ENCODE measurements at regions not wholly inside any gene's neighbourhood (a gene's known extent, or its start where the extent isn't known, plus 50 kb on each side); places are given as distances from the start of the nearest gene placed in this dataset.
A peak's percentile ranks its signal among the peaks of the same experiment; 100 is the strongest.

- H2AFZ ChIP-seq (ENCODE audit: low read depth), result no peak overlapping the region
- H3K27ac ChIP-seq, result peak overlapping the region; percentile 69; the same call in 1 of the 2 replicates
- H4K20me1 ChIP-seq (ENCODE audit: insufficient read depth), result no peaks in the 10 kb centered on the region
- no peaks in the 10 kb centered on the region for H3K27me3 ChIP-seq (ENCODE audit: insufficient read depth, low read depth)
- H3K4me3 ChIP-seq (IDR thresholded peaks at IDR 0.05; ENCODE audit: insufficient read depth, low read depth, low read length), result no peak overlapping the region
- H3K79me2 ChIP-seq (ENCODE audit: insufficient read depth, low read depth), result peaks cover 47% of the 10 kb centered on the region
- no peak overlapping the region for H3K9ac ChIP-seq
- H3K4me1 ChIP-seq (ENCODE audit: low read depth, poor library complexity, severe bottlenecking), result peaks cover 68% of the 10 kb centered on the region
- H3K4me2 ChIP-seq, result peak overlapping the region; percentile 90; the same call in 1 of the 2 replicates
- H3K36me3 ChIP-seq (ENCODE audit: insufficient read depth), result no peaks in the 10 kb centered on the region
- no peak for TF ChIP-seq CTCF (conservative IDR thresholded peaks at IDR 0.05; ENCODE audit: low read depth, low read length)
These were observed 79.1 kb upstream of the WNT7B start for GRCh38 chr22:46055911-46056545.

GRCh38 chr22:46056546-46057245 is 79.7 kb upstream of the WNT7B start:
- H3K4me3 ChIP-seq (IDR thresholded peaks at IDR 0.05; ENCODE audit: insufficient read depth, low read depth, low read length), result no peak overlapping the region
- no peaks in the 10 kb centered on the region for H4K20me1 ChIP-seq (ENCODE audit: insufficient read depth)
- TF ChIP-seq CTCF (conservative IDR thresholded peaks at IDR 0.05; ENCODE audit: low read depth, low read length), result no peak
- peaks cover 61% of the 10 kb centered on the region for H3K4me1 ChIP-seq (ENCODE audit: low read depth, poor library complexity, severe bottlenecking)
- no peak overlapping the region for H2AFZ ChIP-seq (ENCODE audit: low read depth)
- H3K27me3 ChIP-seq (ENCODE audit: insufficient read depth, low read depth), result no peaks in the 10 kb centered on the region
- H3K79me2 ChIP-seq (ENCODE audit: insufficient read depth, low read depth), result peaks cover 47% of the 10 kb centered on the region
- no peak overlapping the region; the same call in 1 of the 2 replicates for H3K9ac ChIP-seq
- H3K27ac ChIP-seq, result peak overlapping the region; percentile 69
- peak overlapping the region; percentile 88 for H3K4me2 ChIP-seq
- no peaks in the 10 kb centered on the region for H3K36me3 ChIP-seq (ENCODE audit: insufficient read depth)

- Histone ChIP-seq H3K79me2 (ENCODE audit: insufficient read depth, low read depth) (peaks cover 47% of the 10 kb centered on the region), H3K27me3 (ENCODE audit: insufficient read depth, low read depth) (no peaks in the 10 kb centered on the region), H3K4me2 (peak overlapping the region; percentile 88), H2AFZ (ENCODE audit: low read depth) (peak overlapping the region; percentile 15; the same call in 1 of the 2 replicates), H4K20me1 (ENCODE audit: insufficient read depth) (no peaks in the 10 kb centered on the region), H3K27ac (peak overlapping the region; percentile 69), H3K4me3 (IDR thresholded peaks at IDR 0.05; ENCODE audit: insufficient read depth, low read depth, low read length) (no peak overlapping the region), H3K4me1 (ENCODE audit: low read depth, poor library complexity, severe bottlenecking) (peaks cover 53% of the 10 kb centered on the region), H3K36me3 (ENCODE audit: insufficient read depth) (no peaks in the 10 kb centered on the region), H3K9ac (peak overlapping the region; percentile 37)
- TF ChIP-seq CTCF (conservative IDR thresholded peaks at IDR 0.05; ENCODE audit: low read depth, low read length), result no peak
These were observed 80.5 kb upstream of the WNT7B start for GRCh38 chr22:46057246-46058090.

- Histone ChIP-seq H3K27me3 (ENCODE audit: insufficient read depth, low read depth) (no peaks in the 10 kb centered on the region), H4K20me1 (ENCODE audit: insufficient read depth) (no peaks in the 10 kb centered on the region), H3K36me3 (ENCODE audit: insufficient read depth) (no peaks in the 10 kb centered on the region), H3K4me1 (ENCODE audit: low read depth, poor library complexity, severe bottlenecking) (peaks cover 51% of the 10 kb centered on the region), H3K4me3 (IDR thresholded peaks at IDR 0.05; ENCODE audit: insufficient read depth, low read depth, low read length) (no peak overlapping the region), H3K4me2 (peak overlapping the region; percentile 88), H3K79me2 (ENCODE audit: insufficient read depth, low read depth) (peaks cover 47% of the 10 kb centered on the region), H3K9ac (peak overlapping the region; percentile 37; the same call in 1 of the 2 replicates), H3K27ac (peak overlapping the region; percentile 69), H2AFZ (ENCODE audit: low read depth) (peak overlapping the region; percentile 15; the same call in 1 of the 2 replicates)
- no peak for TF ChIP-seq CTCF (conservative IDR thresholded peaks at IDR 0.05; ENCODE audit: low read depth, low read length)
These were observed 81.1 kb upstream of the WNT7B start for GRCh38 chr22:46058091-46058420.

Data from KMS-11 (cell line).